Stimulated activated CD4-positive, alpha-beta T cell treated with anti-CD3 and anti-CD28 coated beads, Interleukin-12 subunit alpha, Interleukin-12 subunit beta, amount 100 ng/mL, for 24 hours (primary cell): ENCODE measurements at regions not wholly inside any gene's neighbourhood (a gene's known extent, or its start where the extent isn't known, plus 50 kb on each side); places are given as distances from the start of the nearest gene placed in this dataset.
"Not testable (repeated sequence)": the region's sequence is repeated elsewhere in the genome, so short reads cannot be mapped to it uniquely, and the experiment has no call there.

Experiments
- DNase-seq, 2 experiments: peaks; one replicate each; pipeline ENCODE4 v3.0.0-alpha.2; 2020; ENCODE audit warnings: low read depth in 2 of 2

- DNase-seq, result not testable (repeated sequence)
These were observed 569.4 kb downstream of the TOX3 start for GRCh38 chr16:51977506-51977905.

DNA sequence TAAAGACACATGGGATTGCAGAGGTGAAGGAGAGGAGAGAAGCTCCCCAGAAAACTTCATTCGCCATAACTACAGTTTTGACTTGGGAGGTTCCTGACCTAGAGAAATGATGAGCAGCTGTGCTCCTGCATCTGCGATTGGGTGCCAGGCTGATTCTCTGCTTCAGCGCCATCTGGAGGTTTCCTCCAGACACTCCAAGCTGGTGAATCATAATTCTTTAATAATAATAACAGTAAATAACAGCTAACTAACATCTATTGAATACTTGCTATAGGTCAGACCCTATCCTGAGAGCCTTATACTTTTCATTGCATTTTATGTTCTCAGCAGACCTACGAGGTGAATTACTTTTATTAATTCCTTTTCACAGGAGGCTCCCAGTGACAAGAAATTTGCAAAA is 575.8 kb downstream of the TOX3 start:
- DNase-seq, result no peak

GRCh38 chr16:51968749-51969148 is 578.2 kb downstream of the TOX3 start:
- DNase-seq, result no peak

DNA sequence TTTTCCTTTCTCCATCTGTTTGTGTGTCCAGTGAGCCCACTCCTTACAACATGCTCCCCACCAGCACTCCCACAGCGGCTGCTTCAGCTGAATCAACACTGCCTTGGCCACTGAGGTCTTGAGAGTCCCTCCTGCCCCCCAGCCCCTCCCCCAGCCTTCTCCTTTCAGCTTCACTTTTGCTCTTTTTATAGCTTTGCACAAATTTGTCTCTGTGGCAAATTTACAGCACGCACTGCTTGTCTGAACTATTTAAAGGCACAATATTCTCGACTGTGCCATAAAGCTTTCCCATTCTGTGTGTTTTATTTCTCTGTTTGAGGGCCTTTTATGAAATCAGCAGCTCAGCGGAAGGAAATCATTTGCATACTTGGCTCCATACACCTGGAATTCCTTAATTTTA is 579.3 kb downstream of the TOX3 start:
- no peak for DNase-seq

DNA sequence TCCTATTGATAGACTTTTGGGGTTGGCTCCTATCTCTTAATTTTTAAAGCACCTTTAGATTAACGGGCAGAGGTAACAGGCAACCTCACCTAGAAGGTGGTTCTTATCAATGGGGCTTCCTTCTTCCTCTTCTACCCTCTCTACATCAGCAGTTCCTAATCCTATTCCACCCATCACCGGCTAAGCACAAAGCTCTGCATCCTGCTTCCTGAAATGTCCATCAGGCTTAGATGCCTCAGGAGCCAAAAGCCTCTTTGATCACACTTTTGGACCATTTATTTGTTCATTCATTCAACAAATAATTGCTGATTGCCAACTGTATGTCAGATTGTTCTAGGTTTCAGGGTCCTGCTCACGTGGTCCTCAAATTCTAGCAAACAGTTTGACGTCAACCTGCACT is 586.0 kb downstream of the TOX3 start:
- DNase-seq, result no peak

- no peak for DNase-seq
These were observed 593.5 kb downstream of the TOX3 start for GRCh38 chr16:51953286-51953985.

DNA sequence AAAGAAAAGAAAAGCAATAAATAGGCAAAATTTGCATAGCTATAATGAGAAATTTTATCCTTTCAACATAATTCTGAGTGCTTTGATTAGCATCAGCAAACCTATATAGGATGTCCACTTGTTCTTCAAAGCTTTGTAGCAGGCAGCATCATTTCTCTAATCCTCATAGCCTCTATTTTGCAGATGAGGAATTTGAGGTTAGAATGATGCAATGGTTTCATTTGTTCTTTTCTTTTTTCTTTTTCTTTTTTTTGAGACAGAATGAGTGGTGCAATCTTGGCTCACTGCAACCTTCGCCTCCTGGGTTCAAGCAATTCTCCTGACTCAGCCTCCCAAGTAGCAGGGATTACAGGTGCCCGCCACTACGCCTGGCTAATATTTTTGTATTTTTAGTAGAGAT is 594.4 kb downstream of the TOX3 start:
- no peak for DNase-seq

DNA sequence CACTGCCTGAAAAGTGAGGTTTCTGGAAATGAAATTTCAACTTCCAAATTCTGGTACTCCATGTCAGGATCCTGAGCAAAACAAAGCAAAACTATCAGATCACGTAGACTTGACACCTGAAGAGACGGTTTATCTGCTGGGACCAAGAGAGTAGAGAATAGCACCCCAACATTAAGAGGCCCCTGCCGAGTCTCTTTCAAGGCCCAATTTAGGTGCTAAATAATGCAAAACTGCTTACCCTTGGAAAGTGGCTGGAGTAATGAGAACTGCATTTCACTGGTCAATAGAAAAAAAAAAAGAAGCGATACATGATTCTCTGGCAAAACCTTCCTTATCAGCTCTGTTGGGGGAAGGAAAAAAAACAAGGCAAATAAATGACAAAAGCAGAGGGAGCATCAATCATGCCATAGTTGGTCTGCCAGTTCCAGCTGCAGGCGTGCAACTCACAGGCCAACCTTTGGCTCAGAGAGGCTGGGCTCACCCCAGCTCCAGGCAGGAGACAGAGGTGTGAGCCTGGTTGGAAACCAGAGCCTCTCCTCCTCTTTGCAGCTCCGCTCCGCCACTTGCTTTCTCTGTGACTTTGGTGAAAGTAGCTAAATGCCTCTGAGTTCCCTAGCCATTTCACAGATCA is 595.2 kb downstream of the TOX3 start:
- DNase-seq, result no peak

DNA sequence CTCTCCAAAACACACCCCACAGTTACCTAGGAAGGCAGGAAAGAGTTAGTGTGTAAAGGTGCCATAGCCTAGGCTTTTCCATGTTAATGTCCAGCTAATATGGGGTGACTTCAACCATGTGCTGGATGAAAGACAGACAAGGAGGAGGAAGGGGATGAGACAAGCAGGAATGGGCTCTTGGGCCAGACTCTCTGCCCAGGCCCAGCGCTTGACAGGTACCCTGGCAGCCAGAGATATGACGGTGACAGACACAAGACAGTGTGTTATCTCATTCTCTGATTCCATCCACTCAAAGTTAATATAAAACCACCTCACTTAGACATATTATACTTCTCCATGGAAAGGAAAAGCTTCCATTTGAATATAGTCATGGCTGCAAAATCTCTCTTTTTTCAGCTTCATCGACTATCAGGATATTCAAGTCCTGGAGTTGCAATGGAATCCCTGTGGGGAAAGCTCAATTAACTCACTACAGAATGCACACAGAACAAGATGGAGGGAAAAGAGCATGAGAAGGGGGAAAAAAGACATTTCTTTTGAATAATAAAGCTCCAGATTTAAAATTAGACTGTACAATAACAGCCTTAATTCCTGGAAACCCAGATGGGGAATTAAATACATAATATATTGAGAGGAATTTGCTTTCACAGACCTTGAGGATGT is 596.7 kb downstream of the TOX3 start:
- no peak for DNase-seq

DNA sequence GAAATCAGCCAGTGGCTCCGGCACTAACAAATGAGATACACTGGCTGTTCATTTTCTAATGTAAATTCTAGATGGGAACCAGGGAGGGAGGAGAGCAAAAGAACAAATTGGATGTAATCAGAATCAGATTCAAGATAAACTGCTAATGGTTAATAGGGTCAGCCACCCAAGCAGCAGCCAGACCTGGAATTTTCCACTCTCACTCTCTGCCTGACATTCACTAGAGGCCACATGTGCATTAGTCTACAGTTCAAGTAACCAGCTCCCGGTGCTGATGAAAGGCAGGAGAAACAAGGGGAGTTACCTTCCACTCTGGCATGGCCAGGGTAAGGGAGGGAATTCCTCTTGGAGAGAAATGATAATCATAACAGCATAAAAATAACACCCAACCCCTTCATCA is 597.7 kb downstream of the TOX3 start:
- DNase-seq, result no peak

DNA sequence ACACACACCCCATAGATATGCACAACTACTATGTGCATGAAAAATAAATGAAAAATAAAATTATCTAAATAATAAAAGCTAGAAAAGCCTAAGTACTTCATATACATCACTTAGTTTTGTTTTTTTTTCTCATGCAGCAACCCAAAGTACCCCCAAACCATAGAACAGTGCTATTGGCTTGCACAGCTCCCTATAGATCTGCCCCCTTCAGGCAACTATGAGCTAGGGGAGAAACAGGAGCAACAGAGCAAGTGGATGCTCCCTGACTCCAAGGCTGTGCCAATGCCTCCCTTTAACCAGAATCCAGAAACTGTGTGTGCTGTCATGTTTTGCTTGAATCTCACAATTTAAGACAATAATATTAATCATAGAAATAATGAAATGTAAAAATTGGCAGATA is 605.5 kb downstream of the TOX3 start:
- DNase-seq, result no peak

- no peak for DNase-seq
These were observed 606.8 kb downstream of the TOX3 start for GRCh38 chr16:51940183-51940582.

DNA sequence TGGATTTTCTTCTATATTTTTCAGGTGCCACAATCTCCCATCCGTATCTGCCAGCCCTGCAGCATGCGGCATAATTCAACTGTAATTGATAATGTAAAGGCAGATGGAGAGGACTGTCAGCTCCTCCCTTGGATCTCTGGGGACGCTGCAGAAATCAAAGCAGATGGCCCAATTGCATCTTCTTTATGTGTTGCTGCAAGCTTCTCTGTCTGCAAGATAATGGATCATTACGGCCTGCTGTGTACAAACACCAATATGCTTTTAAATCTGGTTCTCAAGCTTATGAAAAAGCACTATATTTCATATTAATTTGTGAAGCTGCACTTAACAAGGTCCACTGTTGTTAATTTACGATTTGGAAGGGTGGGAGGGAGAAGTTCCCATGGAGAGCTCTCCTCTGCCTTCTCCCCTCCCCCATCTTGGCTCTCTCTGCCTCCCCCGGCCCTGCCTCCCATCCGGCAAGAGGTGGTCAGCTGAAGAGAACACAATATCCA is 607.5 kb downstream of the TOX3 start:
- no peak for DNase-seq

- no peak for DNase-seq
These were observed 608.1 kb downstream of the TOX3 start for GRCh38 chr16:51938861-51939260.

- DNase-seq, result no peak
These were observed 609.2 kb downstream of the TOX3 start for GRCh38 chr16:51937771-51938170.

DNA sequence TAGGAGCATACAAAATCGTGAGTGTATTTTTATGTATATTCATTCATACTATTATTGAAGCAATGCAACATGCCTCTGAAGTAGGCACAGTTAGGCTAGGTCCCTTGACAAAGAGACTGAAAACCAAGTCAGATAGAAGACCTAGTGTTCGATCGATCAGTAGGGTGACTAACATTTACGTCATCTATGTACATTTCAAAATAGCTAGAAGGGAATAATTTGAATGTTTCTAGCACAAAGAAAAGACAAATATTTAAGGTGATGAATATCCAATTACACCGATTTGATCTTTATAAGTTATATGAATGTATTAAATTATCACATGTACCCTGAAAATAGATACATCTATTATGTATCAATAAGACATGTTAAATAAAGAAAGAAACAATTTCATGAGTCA is 610.1 kb downstream of the TOX3 start:
- no peak for DNase-seq

- no peak for DNase-seq
These were observed 614.6 kb downstream of the TOX3 start for GRCh38 chr16:51932317-51932716.

- no peak for DNase-seq
These were observed 615.3 kb downstream of the TOX3 start for GRCh38 chr16:51931653-51932052.

- no peak for DNase-seq
These were observed 622.2 kb downstream of the TOX3 start for GRCh38 chr16:51924744-51925143.

- no peak for DNase-seq
These were observed 624.5 kb downstream of the TOX3 start for GRCh38 chr16:51922476-51922875.

- DNase-seq, result no peak
These were observed 627.2 kb downstream of the TOX3 start for GRCh38 chr16:51919736-51920135.

GRCh38 chr16:51916814-51917213 is 630.1 kb downstream of the TOX3 start:
- DNase-seq, result no peak

- DNase-seq, result no peak
These were observed 630.7 kb downstream of the TOX3 start for GRCh38 chr16:51916231-51916630.
